DND-41 (cell line): ENCODE measurements at regions not wholly inside any gene's neighbourhood (a gene's known extent, or its start where the extent isn't known, plus 50 kb on each side); places are given as distances from the start of the nearest gene placed in this dataset.

Source experiments
- EZH2 ChIP-seq: IDR thresholded peaks from 3 replicates; pipeline ENCODE4 v1.6.1; 2012; ENCODE audit warnings: borderline replicate concordance, low read depth, mild to moderate bottlenecking, moderate library complexity, low read length, inconsistent platforms; ENCODE audit not compliant: severe bottlenecking
- TF ChIP-seq, protein P1 (sequence below): IDR thresholded peaks from 2 replicates; pipeline ENCODE4 v1.5.1; 2012; ENCODE audit warnings: borderline replicate concordance, low read length, moderate library complexity, mild to moderate bottlenecking; ENCODE audit not compliant: poor library complexity, severe bottlenecking; ENCODE audit errors: extremely low read depth

- TF ChIP-seq, protein P1, sequence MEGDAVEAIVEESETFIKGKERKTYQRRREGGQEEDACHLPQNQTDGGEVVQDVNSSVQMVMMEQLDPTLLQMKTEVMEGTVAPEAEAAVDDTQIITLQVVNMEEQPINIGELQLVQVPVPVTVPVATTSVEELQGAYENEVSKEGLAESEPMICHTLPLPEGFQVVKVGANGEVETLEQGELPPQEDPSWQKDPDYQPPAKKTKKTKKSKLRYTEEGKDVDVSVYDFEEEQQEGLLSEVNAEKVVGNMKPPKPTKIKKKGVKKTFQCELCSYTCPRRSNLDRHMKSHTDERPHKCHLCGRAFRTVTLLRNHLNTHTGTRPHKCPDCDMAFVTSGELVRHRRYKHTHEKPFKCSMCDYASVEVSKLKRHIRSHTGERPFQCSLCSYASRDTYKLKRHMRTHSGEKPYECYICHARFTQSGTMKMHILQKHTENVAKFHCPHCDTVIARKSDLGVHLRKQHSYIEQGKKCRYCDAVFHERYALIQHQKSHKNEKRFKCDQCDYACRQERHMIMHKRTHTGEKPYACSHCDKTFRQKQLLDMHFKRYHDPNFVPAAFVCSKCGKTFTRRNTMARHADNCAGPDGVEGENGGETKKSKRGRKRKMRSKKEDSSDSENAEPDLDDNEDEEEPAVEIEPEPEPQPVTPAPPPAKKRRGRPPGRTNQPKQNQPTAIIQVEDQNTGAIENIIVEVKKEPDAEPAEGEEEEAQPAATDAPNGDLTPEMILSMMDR: no peak
- TF ChIP-seq EZH2: no peak
These were observed 58.3 kb downstream of the RDH14 start for GRCh38 chr2:18502142-18502541.
